GM18868 (cell line): ENCODE measurements at regions not wholly inside any gene's neighbourhood (a gene's known extent, or its start where the extent isn't known, plus 50 kb on each side); places are given as distances from the start of the nearest gene placed in this dataset.

Experiments
- ATAC-seq: cut with Tn5 transposase; IDR thresholded peaks from one replicate; pipeline ENCODE4 v1.9.1; 2021; ENCODE audit warnings: mild to moderate bottlenecking, moderate library complexity; ENCODE audit not compliant: unreplicated experiment

- no peak for ATAC-seq
These were observed 128.1 kb downstream of the FANCF start for GRCh38 chr11:22497474-22497873.

GRCh38 chr11:22491555-22492225, 133.9 kb downstream of the FANCF start:
- ATAC-seq: no peak

- no peak for ATAC-seq
These were observed 142.0 kb downstream of the SLC17A6 start for GRCh38 chr11:22479971-22480720.

- ATAC-seq: no peak
These were observed 141.0 kb downstream of the SLC17A6 start for GRCh38 chr11:22479208-22479607.

GRCh38 chr11:22478169-22478568, 140.0 kb downstream of the SLC17A6 start:
- no peak for ATAC-seq

GRCh38 chr11:22477312-22477711, 139.1 kb downstream of the SLC17A6 start:
- ATAC-seq: no peak

GRCh38 chr11:22476589-22476988, 138.4 kb downstream of the SLC17A6 start:
- ATAC-seq: no peak

- no peak for ATAC-seq
These were observed 136.4 kb downstream of the SLC17A6 start for GRCh38 chr11:22474616-22475015.

- no peak for ATAC-seq
These were observed 135.4 kb downstream of the SLC17A6 start for GRCh38 chr11:22473586-22473985.

GRCh38 chr11:22472306-22472705, 134.1 kb downstream of the SLC17A6 start:
- ATAC-seq: no peak

- ATAC-seq: no peak
These were observed 133.2 kb downstream of the SLC17A6 start for GRCh38 chr11:22471385-22471784.

GRCh38 chr11:22467741-22468140, 129.6 kb downstream of the SLC17A6 start:
- ATAC-seq: no peak

GRCh38 chr11:22467248-22467647, 129.1 kb downstream of the SLC17A6 start:
- ATAC-seq: no peak

- no peak for ATAC-seq
These were observed 128.6 kb downstream of the SLC17A6 start for GRCh38 chr11:22466809-22467208.

- ATAC-seq: no peak
These were observed 128.2 kb downstream of the SLC17A6 start for GRCh38 chr11:22466351-22466750.

GRCh38 chr11:22465620-22466019, 127.4 kb downstream of the SLC17A6 start:
- ATAC-seq: no peak

- ATAC-seq: no peak
These were observed 123.4 kb downstream of the SLC17A6 start for GRCh38 chr11:22461626-22462025.

GRCh38 chr11:22460181-22460580, 122.0 kb downstream of the SLC17A6 start:
- ATAC-seq: no peak

GRCh38 chr11:22459048-22459447, 120.9 kb downstream of the SLC17A6 start:
- no peak for ATAC-seq

- no peak for ATAC-seq
These were observed 120.0 kb downstream of the SLC17A6 start for GRCh38 chr11:22458161-22458560.

GRCh38 chr11:22456993-22457762, 119.0 kb downstream of the SLC17A6 start:
- ATAC-seq: no peak
